ENCODE measurements at regions not wholly inside any gene's neighbourhood (a gene's known extent, or its start where the extent isn't known, plus 50 kb on each side); places are given as distances from the start of the nearest gene placed in this dataset.

- Histone ChIP-seq H3K9me3 (ENCODE audit: control insufficient read depth, insufficient read depth, low read length) (peaks cover 7% of the 10 kb centered on the region), H3K4me3 (ENCODE audit: low read length) (no peak overlapping the region), H3K27ac (ENCODE audit: low read length) (no peak overlapping the region), H3K27me3 (ENCODE audit: control insufficient read depth, insufficient read depth, low read length) (no peaks in the 10 kb centered on the region), H3K4me1 (ENCODE audit: control insufficient read depth, insufficient read depth, low read length) (no peaks in the 10 kb centered on the region), H3K36me3 (ENCODE audit: control insufficient read depth, insufficient read depth, low read length) (no peaks in the 10 kb centered on the region)
- Mint-ChIP-seq H3K9me3 (peaks cover 3 to 7% of the 10 kb centered on the region in 2 donors), H3K27me3 (ENCODE audit: low read depth in 2 of 2) (peaks cover 15% of the 10 kb centered on the region in 2 donors), H3K36me3 (peaks cover 16% of the 10 kb centered on the region), H3K4me3 (no peak overlapping the region), H3K4me1 (peaks cover under 1 to 3% of the 10 kb centered on the region in 2 donors), H3K27ac (no peak overlapping the region)
- 87% methylated on average over 1 of the region's 1 CpG for WGBS (ENCODE audit: insufficient coverage)
- no peak for DNase-seq
- intact Hi-C loops (cut with micrococcal nuclease), result no loop called here
- no peak for TF ChIP-seq CTCF (IDR thresholded peaks at IDR 0.05)
- no peak for ATAC-seq
These were observed 131.5 kb upstream of the RPL34 start for GRCh38 chr4:108488865-108489264.

- 0% methylated on average over 1 of the region's 1 CpG for WGBS (ENCODE audit: insufficient coverage)
- H3K27ac Mint-ChIP-seq, result no peak overlapping the region
- DNase-seq (no peak), ATAC-seq (no peak)
- no peaks in the 10 kb centered on the region for H3K36me3 ChIP-seq (ENCODE audit: control insufficient read depth, insufficient read depth, low read length)
- H3K9me3 ChIP-seq (ENCODE audit: control insufficient read depth, insufficient read depth, low read length), result no peaks in the 10 kb centered on the region
- H3K4me3 Mint-ChIP-seq, result no peak overlapping the region
- H3K4me3 ChIP-seq (ENCODE audit: low read length), result no peak overlapping the region
- no peaks in the 10 kb centered on the region for H3K27me3 ChIP-seq (ENCODE audit: control insufficient read depth, insufficient read depth, low read length)
- peaks cover 11% of the 10 kb centered on the region for H3K4me1 ChIP-seq (ENCODE audit: control insufficient read depth, insufficient read depth, low read length)
- H3K9me3 Mint-ChIP-seq, result no peaks in the 10 kb centered on the region
- no peaks in the 10 kb centered on the region for H3K36me3 Mint-ChIP-seq
- H3K27ac ChIP-seq (ENCODE audit: low read length), result no peak overlapping the region
- TF ChIP-seq CTCF (IDR thresholded peaks at IDR 0.05), result no peak
- peaks cover 8 to 9% of the 10 kb centered on the region in 2 donors for H3K27me3 Mint-ChIP-seq (ENCODE audit: low read depth in 2 of 2)
- intact Hi-C loops (cut with micrococcal nuclease), result no loop called here
- peaks cover 19 to 24% of the 10 kb centered on the region in 2 donors for H3K4me1 Mint-ChIP-seq
These were observed 134.3 kb upstream of the RPL34 start for GRCh38 chr4:108486046-108486445.

GRCh38 chr4:108484187-108484586, 136.2 kb upstream of the RPL34 start:
- DNase-seq, result no peak
- H3K27me3 ChIP-seq (ENCODE audit: control insufficient read depth, insufficient read depth, low read length), result no peaks in the 10 kb centered on the region
- H3K9me3 ChIP-seq (ENCODE audit: control insufficient read depth, insufficient read depth, low read length), result no peaks in the 10 kb centered on the region
- no peak overlapping the region for H3K4me3 ChIP-seq (ENCODE audit: low read length)
- no peaks in the 10 kb centered on the region for H3K36me3 Mint-ChIP-seq
- H3K27me3 Mint-ChIP-seq (ENCODE audit: low read depth in 2 of 2), result peaks cover under 1 to 2% of the 10 kb centered on the region in 2 donors
- H3K4me1 Mint-ChIP-seq, result peaks cover 19 to 24% of the 10 kb centered on the region in 2 donors
- WGBS (ENCODE audit: insufficient coverage), result 98% methylated on average over 1 of the region's 1 CpG
- no peaks in the 10 kb centered on the region for H3K36me3 ChIP-seq (ENCODE audit: control insufficient read depth, insufficient read depth, low read length)
- peaks cover 11% of the 10 kb centered on the region for H3K4me1 ChIP-seq (ENCODE audit: control insufficient read depth, insufficient read depth, low read length)
- H3K27ac Mint-ChIP-seq, result no peak overlapping the region
- no peak for ATAC-seq
- no peak for TF ChIP-seq CTCF (IDR thresholded peaks at IDR 0.05)
- H3K27ac ChIP-seq (ENCODE audit: low read length), result no peak overlapping the region
- intact Hi-C loops (cut with micrococcal nuclease), result no loop called here
- H3K9me3 Mint-ChIP-seq, result no peaks in the 10 kb centered on the region
- no peak overlapping the region for H3K4me3 Mint-ChIP-seq

GRCh38 chr4:108483650-108484049, 136.7 kb upstream of the RPL34 start:
- Histone ChIP-seq H3K9me3 (ENCODE audit: control insufficient read depth, insufficient read depth, low read length) (no peaks in the 10 kb centered on the region), H3K4me1 (ENCODE audit: control insufficient read depth, insufficient read depth, low read length) (peaks cover 11% of the 10 kb centered on the region), H3K4me3 (ENCODE audit: low read length) (no peak overlapping the region), H3K27ac (ENCODE audit: low read length) (no peak overlapping the region), H3K36me3 (ENCODE audit: control insufficient read depth, insufficient read depth, low read length) (no peaks in the 10 kb centered on the region), H3K27me3 (ENCODE audit: control insufficient read depth, insufficient read depth, low read length) (no peaks in the 10 kb centered on the region)
- no peak overlapping the region for H3K4me3 Mint-ChIP-seq
- ATAC-seq (no peak), DNase-seq (no peak)
- peaks cover 19 to 24% of the 10 kb centered on the region in 2 donors for H3K4me1 Mint-ChIP-seq
- intact Hi-C loops (cut with micrococcal nuclease), result no loop called here
- H3K36me3 Mint-ChIP-seq, result no peaks in the 10 kb centered on the region
- H3K27ac Mint-ChIP-seq, result peak overlapping the region in 1 of 2 donors; percentile 73
- H3K27me3 Mint-ChIP-seq (ENCODE audit: low read depth in 2 of 2), result no peaks in the 10 kb centered on the region
- 87% methylated on average over 1 of the region's 3 CpGs for WGBS (ENCODE audit: insufficient coverage)
- H3K9me3 Mint-ChIP-seq, result no peaks in the 10 kb centered on the region
- no peak for TF ChIP-seq CTCF (IDR thresholded peaks at IDR 0.05)
